Liver (tissue), 8 donors: ENCODE measurements at regions not wholly inside any gene's neighbourhood (a gene's known extent, or its start where the extent isn't known, plus 50 kb on each side); places are given as distances from the start of the nearest gene placed in this dataset.
A peak's percentile ranks its signal among the peaks of the same experiment; 100 is the strongest.

Source experiments
- DNase-seq: peaks from one replicate; pipeline ENCODE4 v3.0.0-alpha.2; 2017; ENCODE audit warnings: low spot score
- H3K27ac ChIP-seq, 2 donors: one replicate each; pipeline ENCODE4 v1.7.0; 2013; ENCODE audit warnings: inconsistent platforms in 2 of 2, low read length in 2 of 2, control low read depth in 1 of 2, low read depth in 1 of 2, mild to moderate bottlenecking in 1 of 2
- H3K27me3 ChIP-seq, 4 donors: one replicate each; pipeline versions ENCODE4 v1.6.1 to v1.7.0; 2013; ENCODE audit warnings: low read length in 3 of 4, inconsistent platforms in 1 of 4, mild to moderate bottlenecking in 1 of 4, moderate library complexity in 1 of 4; ENCODE audit not compliant: control insufficient read depth in 4 of 4, insufficient read depth in 4 of 4
- H3K36me3 ChIP-seq, 4 donors: one replicate each; pipeline versions ENCODE4 v1.6.1 to v1.7.0; 2013; ENCODE audit warnings: low read length in 3 of 4, mild to moderate bottlenecking in 3 of 4, low read depth in 1 of 4, moderate library complexity in 1 of 4; ENCODE audit not compliant: control insufficient read depth in 4 of 4, insufficient read depth in 3 of 4
- H3K4me1 ChIP-seq, 4 donors: one replicate each; pipeline versions ENCODE4 v1.6.1 to v1.7.0; 2013; ENCODE audit warnings: low read length in 3 of 4, mild to moderate bottlenecking in 3 of 4, moderate library complexity in 1 of 4; ENCODE audit not compliant: control insufficient read depth in 4 of 4, insufficient read depth in 4 of 4
- H3K4me3 ChIP-seq, 3 donors: one replicate each; pipeline versions ENCODE4 v1.6.1 to v1.7.0; 2013; ENCODE audit warnings: low read length in 3 of 3, control low read depth in 1 of 3, low read depth in 1 of 3, mild to moderate bottlenecking in 1 of 3
- H3K9ac ChIP-seq, 2 donors: one replicate each; pipeline ENCODE4 v1.7.0; 2013; ENCODE audit warnings: low read length in 2 of 2, mild to moderate bottlenecking in 2 of 2, moderate library complexity in 2 of 2, control low read depth in 1 of 2, low read depth in 1 of 2
- H3K9me3 ChIP-seq, 4 donors: one replicate each; pipeline versions ENCODE4 v1.6.1 to v1.7.0; 2013; ENCODE audit warnings: low read length in 3 of 4; ENCODE audit not compliant: control insufficient read depth in 4 of 4
- EGR1 ChIP-seq, 2 donors: IDR thresholded peaks; 2 replicates each; pipeline ENCODE4 v1.6.1; 2016 to 2018; ENCODE audit warnings: antibody characterized with exemption in 2 of 2, low read depth in 2 of 2
- FOXA1 ChIP-seq: IDR thresholded peaks from 2 replicates; pipeline ENCODE4 v1.6.1; 2016; ENCODE audit warnings: antibody characterized with exemption
- FOXA2 ChIP-seq: IDR thresholded peaks from 2 replicates; pipeline ENCODE4 v1.6.1; 2016; ENCODE audit warnings: antibody characterized with exemption
- HNF4A ChIP-seq, 2 donors: conservative IDR thresholded peaks; 2 replicates each; pipeline ENCODE4 v1.6.1; 2016; ENCODE audit warnings: antibody characterized with exemption in 2 of 2, mild to moderate bottlenecking in 2 of 2
- RAD21 ChIP-seq, 2 donors: IDR thresholded peaks; 2 replicates each; pipeline ENCODE4 v1.6.1; 2016; ENCODE audit warnings: antibody characterized with exemption in 2 of 2, mild to moderate bottlenecking in 2 of 2
- SP1 ChIP-seq: IDR thresholded peaks from 2 replicates; pipeline ENCODE4 v1.6.1; 2018; ENCODE audit warnings: antibody characterized with exemption, mild to moderate bottlenecking
- TAF1 ChIP-seq: conservative IDR thresholded peaks from 2 replicates; pipeline ENCODE4 v1.6.1; 2016; ENCODE audit warnings: antibody characterized with exemption, mild to moderate bottlenecking
- YY1 ChIP-seq: IDR thresholded peaks from 2 replicates; pipeline ENCODE4 v1.6.1; 2016; ENCODE audit warnings: antibody characterized with exemption, mild to moderate bottlenecking
- WGBS: extraction: QIAGEN DNeasy Blood & Tissue Kit; methylation state at CpG from one replicate; pipeline ENCODE4 v1.1.7; 2013; 5-methylcytosine and 5-hydroxymethylcytosine counted together
- TF ChIP-seq, protein P1 (sequence below): fragments of 150-350 bp; IDR thresholded peaks from 2 replicates; pipeline ENCODE4 v1.5.1; 2017; ENCODE audit warnings: improper control_type of control experiment, low read depth, low read length; ENCODE audit not compliant: missing input control
- TF ChIP-seq, protein P2 (sequence below): IDR thresholded peaks from 2 replicates; pipeline ENCODE4 v1.6.1; 2016; ENCODE audit warnings: antibody characterized with exemption, mild to moderate bottlenecking
- TF ChIP-seq, protein P3 (sequence below): IDR thresholded peaks from 2 replicates; pipeline ENCODE4 v1.6.1; 2016; ENCODE audit warnings: antibody characterized with exemption
- donor health status: healthy.
- donor health status: healthy.
- donor health status: healthy.
- donor health status: healthy.
- donor health status: healthy.

DNA sequence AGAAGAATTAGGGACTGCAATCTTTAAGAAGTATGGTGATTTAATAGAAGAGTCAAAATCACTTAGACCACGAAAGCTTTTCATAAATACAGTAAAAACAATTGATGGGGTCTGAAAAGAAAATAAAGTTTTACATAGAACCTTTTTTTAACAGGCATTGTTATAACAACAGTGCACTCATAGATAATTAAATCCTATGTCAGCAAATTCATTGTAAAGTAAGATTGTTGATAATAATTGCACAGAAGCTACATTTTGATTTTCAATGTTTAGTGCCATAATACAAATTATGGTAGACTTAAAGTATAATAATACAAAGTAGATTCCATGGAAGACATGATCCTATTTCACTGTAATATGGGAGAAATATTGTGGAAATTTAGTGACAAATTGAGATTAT, 130.7 kb upstream of the FSIP2 start:
- H3K4me1 ChIP-seq, result peaks cover 0 to 4% (median 0%) of the 10 kb centered on the region in 4 donors
- H3K27ac ChIP-seq, result no peak overlapping the region
- H3K9me3 ChIP-seq, result no peaks in the 10 kb centered on the region
- no peak overlapping the region for H3K9ac ChIP-seq
- no peaks in the 10 kb centered on the region for H3K36me3 ChIP-seq
- no peak overlapping the region for H3K4me3 ChIP-seq
- DNase-seq, result no peak
- TF ChIP-seq EGR1 (IDR thresholded peaks at IDR 0.05; ENCODE audit: low read depth in 2 of 2), result no peak
- TF ChIP-seq SP1, result no peak
- TF ChIP-seq, protein P1, sequence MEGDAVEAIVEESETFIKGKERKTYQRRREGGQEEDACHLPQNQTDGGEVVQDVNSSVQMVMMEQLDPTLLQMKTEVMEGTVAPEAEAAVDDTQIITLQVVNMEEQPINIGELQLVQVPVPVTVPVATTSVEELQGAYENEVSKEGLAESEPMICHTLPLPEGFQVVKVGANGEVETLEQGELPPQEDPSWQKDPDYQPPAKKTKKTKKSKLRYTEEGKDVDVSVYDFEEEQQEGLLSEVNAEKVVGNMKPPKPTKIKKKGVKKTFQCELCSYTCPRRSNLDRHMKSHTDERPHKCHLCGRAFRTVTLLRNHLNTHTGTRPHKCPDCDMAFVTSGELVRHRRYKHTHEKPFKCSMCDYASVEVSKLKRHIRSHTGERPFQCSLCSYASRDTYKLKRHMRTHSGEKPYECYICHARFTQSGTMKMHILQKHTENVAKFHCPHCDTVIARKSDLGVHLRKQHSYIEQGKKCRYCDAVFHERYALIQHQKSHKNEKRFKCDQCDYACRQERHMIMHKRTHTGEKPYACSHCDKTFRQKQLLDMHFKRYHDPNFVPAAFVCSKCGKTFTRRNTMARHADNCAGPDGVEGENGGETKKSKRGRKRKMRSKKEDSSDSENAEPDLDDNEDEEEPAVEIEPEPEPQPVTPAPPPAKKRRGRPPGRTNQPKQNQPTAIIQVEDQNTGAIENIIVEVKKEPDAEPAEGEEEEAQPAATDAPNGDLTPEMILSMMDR, result no peak
- no peak for TF ChIP-seq TAF1
- TF ChIP-seq YY1, result no peak
- TF ChIP-seq, protein P2, sequence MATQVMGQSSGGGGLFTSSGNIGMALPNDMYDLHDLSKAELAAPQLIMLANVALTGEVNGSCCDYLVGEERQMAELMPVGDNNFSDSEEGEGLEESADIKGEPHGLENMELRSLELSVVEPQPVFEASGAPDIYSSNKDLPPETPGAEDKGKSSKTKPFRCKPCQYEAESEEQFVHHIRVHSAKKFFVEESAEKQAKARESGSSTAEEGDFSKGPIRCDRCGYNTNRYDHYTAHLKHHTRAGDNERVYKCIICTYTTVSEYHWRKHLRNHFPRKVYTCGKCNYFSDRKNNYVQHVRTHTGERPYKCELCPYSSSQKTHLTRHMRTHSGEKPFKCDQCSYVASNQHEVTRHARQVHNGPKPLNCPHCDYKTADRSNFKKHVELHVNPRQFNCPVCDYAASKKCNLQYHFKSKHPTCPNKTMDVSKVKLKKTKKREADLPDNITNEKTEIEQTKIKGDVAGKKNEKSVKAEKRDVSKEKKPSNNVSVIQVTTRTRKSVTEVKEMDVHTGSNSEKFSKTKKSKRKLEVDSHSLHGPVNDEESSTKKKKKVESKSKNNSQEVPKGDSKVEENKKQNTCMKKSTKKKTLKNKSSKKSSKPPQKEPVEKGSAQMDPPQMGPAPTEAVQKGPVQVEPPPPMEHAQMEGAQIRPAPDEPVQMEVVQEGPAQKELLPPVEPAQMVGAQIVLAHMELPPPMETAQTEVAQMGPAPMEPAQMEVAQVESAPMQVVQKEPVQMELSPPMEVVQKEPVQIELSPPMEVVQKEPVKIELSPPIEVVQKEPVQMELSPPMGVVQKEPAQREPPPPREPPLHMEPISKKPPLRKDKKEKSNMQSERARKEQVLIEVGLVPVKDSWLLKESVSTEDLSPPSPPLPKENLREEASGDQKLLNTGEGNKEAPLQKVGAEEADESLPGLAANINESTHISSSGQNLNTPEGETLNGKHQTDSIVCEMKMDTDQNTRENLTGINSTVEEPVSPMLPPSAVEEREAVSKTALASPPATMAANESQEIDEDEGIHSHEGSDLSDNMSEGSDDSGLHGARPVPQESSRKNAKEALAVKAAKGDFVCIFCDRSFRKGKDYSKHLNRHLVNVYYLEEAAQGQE, result no peak
- 70% methylated on average over 1 of the region's 1 CpG for WGBS
- no peaks in the 10 kb centered on the region for H3K27me3 ChIP-seq

DNA sequence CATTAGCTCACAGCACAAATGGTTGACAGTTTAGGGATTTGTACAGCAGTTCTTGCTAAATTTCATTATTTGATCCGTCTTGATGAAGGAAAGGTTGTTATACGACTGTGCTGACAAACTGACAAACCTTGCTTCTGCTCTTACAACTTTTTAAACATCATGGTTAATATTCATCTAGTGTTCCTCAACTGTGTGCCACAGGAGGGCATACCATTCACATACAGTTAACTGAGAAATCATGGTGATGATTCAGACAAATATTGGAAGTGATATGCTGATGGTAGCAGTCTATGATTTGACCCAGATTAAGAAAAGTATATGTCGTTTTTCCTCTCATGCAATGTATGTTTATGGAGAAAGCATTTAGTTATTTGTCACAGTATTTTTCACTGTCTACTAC, 129.8 kb upstream of the FSIP2 start:
- H3K4me3 ChIP-seq, result no peak overlapping the region
- TF ChIP-seq, protein P1, result peak; percentile 13
- TF ChIP-seq FOXA1, result no peak
- TF ChIP-seq RAD21 (IDR thresholded peaks at IDR 0.05), result peak; percentile 53 to 54
- TF ChIP-seq, protein P3, sequence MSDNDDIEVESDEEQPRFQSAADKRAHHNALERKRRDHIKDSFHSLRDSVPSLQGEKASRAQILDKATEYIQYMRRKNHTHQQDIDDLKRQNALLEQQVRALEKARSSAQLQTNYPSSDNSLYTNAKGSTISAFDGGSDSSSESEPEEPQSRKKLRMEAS, result no peak
- no peak for TF ChIP-seq HNF4A (conservative IDR thresholded peaks at IDR 0.05)
- peaks cover 0 to 4% (median 0%) of the 10 kb centered on the region in 4 donors for H3K4me1 ChIP-seq
- WGBS, result 35% methylated on average over 3 of the region's 3 CpGs
- no peaks in the 10 kb centered on the region for H3K9me3 ChIP-seq
- no peak overlapping the region for H3K27ac ChIP-seq
- H3K27me3 ChIP-seq, result no peaks in the 10 kb centered on the region
- H3K36me3 ChIP-seq, result no peaks in the 10 kb centered on the region
- no peak for DNase-seq
- H3K9ac ChIP-seq, result no peak overlapping the region

DNA sequence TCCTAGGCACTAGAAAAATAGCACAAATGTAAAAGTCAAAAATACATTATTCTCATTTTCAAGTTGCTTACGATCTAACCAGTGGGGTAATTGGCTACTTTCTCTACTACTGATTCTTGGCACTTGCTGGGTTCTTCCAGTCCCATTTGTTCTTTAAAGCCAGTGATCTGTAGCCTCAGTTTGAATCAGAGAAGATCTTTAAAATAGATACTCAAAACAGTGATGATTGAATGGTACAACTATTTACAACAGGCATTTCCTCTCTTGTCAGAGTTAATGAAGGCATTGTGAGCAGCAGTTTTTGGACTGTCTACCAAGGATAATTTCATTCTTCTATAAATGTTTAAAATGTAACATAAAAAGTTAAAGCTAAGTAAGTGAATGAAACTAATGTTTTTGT, 128.3 kb upstream of the FSIP2 start:
- H3K27ac ChIP-seq, result no peak overlapping the region
- TF ChIP-seq FOXA2, result no peak
- no peak overlapping the region for H3K4me3 ChIP-seq
- DNase-seq, result no peak
- no peaks in the 10 kb centered on the region for H3K27me3 ChIP-seq
- no peak overlapping the region for H3K9ac ChIP-seq
- WGBS, result 70% methylated on average over 1 of the region's 1 CpG
- no peaks in the 10 kb centered on the region for H3K36me3 ChIP-seq
- peaks cover 0 to 4% (median 0%) of the 10 kb centered on the region in 4 donors for H3K4me1 ChIP-seq
- no peaks in the 10 kb centered on the region for H3K9me3 ChIP-seq
